HG03342 (cell line): ENCODE measurements at regions not wholly inside any gene's neighbourhood (a gene's known extent, or its start where the extent isn't known, plus 50 kb on each side); places are given as distances from the start of the nearest gene placed in this dataset.
"Not testable (repeated sequence)": the region's sequence is repeated elsewhere in the genome, so short reads cannot be mapped to it uniquely, and the experiment has no call there.

Experiments
- ATAC-seq: cut with Tn5 transposase; IDR thresholded peaks from one replicate; pipeline ENCODE4 v1.9.1; 2021; ENCODE audit warnings: mild to moderate bottlenecking, moderate library complexity; ENCODE audit not compliant: unreplicated experiment

DNA sequence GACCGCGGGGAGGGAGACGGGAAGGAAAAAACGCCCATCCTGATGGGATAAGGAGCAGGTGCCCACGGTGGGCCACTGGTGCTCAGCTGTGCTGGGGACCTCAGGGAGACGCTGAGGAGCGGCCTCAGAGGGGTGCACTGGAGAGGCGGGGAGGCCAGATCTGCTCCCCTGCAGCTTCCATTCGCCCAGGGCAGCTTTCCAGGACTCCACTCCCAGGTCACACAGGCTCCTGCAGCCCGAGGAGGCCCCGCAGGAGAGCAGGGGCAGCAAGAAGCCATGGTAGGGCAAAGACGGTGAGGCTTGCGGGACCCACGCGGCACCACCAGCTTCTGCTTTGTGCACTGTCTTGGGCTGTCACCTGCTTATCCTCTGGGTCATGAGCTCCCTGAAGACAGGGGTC lies 82.5 kb upstream of the SULF2 start:
- no peak for ATAC-seq

DNA sequence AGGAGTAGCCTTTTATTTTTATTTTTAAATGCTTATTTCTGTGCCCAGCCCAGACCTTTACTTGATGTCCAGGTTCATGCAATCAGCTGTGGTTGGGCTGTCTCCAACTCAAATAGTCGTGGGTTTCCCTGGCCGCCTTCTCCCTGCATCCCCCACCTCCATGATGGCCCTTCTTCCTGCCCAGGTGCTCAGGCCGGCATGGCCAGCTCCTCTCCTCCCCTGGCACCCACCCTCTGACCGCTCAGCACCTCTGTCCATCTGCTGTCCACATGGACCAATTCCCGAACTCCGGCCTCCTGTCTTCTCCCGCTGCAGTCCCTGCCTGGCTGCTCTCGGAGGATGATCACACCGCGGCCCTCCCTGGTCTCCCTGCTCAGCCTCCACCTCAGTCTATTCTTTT lies 81.2 kb upstream of the SULF2 start:
- no peak for ATAC-seq

DNA sequence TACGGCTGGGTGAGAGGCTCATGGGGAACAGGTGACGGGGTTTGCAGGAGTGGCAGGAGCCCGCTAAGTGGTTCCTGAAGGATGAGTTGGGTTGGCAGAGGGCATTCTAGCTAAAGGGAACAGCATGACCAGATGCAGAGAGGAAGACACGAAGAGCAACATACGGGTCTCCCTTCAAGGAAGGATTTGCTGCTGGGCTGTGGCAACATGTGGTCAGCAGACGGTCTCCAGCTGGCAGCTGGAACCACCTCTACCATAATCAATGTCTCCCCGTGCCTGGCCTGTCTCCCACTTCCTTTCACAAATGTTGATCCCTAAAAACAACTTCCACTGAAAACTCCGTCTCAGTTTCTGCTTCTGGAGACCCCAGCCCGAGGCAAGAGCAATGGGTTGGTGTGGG lies 80.6 kb upstream of the SULF2 start:
- ATAC-seq = no peak

DNA sequence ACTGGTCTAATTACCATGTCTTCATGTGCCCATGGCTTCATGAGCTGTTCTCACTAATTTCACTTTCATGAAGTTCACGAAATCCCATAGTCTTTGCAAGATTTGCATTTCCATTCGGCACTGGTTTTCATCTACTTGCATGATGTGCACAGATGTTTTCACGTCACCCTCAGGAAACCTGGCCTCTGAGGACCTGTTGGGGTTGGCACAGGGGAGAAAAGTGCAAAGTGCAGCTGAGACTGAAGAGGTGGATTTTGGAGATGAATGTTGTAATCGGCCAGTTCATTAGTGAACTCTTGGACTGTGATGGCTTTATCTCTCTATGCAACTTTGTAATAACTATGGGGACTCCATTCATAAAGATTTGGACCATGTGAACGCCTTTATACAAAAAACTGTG lies 80.2 kb upstream of the SULF2 start:
- ATAC-seq = no peak

DNA sequence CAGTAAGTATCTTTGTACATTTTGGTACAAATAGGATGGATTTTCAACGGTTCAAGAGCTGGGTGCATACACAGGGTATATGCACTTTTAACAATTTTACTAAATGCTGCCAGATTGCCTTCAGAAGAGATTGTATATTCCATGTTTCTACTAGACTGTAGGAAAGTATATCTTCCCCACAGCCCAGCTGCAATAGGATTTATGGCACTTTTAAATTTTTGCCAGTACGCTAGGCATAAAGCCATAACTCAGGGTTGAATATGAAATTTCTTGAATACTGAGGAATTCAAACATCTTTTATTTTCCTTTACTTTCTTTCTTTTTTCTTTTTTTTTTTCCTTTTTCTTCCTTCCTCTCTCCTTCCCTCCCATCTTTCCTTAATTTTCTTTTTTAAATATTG lies 78.7 kb upstream of the SULF2 start:
- no peak for ATAC-seq

GRCh38 chr20:47863315-47863965 lies 78.2 kb upstream of the SULF2 start:
- ATAC-seq = no peak

- no peak for ATAC-seq
Measured at GRCh38 chr20:47862574-47863240, 77.4 kb upstream of the SULF2 start.

DNA sequence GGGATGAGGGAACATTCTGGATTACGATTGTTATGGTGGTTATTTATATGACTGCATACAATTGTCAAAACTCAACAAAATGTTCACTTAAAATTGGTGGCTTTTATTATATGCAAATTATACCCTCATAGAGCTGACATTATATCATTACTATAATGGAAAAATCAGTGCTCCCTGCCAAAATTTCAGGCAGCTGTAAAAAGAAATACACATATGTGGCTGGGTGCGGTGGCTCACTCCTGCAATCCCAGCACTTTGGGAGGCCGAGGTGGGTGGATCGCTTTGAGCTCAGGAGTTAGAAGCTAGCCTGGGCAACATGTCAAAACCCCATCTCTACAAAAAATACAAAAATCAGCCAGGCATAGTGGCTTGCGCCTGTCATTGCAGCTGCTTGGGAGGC lies 75.8 kb upstream of the SULF2 start:
- no peak for ATAC-seq

GRCh38 chr20:47860049-47860830 lies 75.0 kb upstream of the SULF2 start:
- ATAC-seq = no peak

DNA sequence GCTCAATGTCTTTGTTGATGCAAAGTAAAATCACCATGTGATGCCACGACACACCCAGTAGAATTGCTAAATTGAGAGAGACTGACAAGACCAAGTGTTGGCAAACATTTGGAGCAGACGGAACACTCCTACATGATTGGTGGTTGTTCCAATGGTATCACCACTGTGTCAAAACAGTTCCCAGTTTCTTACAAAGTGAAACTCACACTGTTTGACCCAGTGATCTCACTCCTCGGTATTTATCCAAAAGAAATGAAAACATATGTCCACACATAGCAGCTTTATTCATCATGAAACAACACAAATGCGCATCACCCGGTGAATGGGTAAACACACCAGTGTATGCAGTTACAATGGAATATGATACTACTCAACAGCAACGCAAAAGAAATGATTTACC lies 74.0 kb upstream of the SULF2 start:
- ATAC-seq = no peak

DNA sequence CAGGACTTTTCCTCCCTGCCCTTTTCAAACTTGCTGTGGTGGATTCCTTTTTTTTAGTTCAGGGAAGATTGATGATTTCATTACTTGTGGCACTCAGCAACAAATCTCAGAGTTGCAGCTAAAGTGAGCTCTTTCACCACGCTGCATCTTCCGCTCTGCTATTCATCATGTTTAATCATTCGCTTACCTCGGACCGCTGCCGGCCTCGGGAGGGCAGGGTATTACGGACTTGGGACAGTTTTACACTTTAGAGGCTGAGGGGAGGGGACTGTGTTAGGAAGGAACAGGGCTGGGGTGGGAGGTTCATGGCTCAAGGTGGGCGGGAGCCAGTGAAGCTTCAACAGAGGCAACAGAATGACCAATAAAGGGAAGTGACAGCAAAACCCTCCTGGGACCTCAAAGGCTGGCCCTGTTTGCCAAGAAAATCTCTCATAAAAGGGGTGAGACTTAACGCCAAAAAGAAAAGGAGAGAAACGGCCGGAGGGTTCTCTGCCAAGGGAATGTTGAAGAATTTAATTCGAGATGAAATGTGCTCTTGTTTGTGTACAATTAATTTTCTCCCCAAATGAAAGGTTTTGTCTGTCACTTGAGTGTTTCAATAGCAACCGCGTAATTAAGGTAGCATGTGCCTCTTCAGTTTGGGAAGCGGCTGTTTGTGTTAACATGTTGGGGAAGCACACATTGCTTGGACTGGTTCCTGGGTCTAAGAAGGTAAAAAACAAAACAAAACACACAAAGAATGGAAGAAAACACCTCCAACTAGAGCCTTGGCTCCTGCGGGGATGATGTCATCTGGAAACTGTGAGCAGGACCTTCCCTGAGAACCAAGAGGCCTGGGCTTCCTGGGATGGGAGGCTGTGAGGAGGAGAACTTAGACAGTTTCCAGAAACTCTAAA lies 72.5 kb upstream of the SULF2 start:
- no peak for ATAC-seq

DNA sequence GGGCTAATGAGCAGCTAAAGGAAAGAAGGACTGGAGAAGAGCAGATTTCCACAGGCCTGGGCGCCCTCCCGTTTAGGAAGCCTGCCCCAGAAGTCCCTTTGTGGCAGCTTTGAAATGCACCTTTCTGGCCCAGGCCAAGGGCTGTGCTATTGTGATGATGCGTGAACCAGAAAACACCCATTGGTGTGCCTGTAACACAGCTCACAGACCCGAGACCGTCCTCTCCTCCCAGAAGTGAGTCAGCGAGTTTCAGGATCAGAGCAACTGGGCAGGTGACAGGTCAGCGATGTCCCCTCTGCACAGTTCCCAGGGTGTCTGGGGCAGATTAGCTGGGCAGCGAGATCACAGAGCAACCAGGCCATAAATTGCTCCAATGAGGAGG lies 71.9 kb upstream of the SULF2 start:
- no peak for ATAC-seq

DNA sequence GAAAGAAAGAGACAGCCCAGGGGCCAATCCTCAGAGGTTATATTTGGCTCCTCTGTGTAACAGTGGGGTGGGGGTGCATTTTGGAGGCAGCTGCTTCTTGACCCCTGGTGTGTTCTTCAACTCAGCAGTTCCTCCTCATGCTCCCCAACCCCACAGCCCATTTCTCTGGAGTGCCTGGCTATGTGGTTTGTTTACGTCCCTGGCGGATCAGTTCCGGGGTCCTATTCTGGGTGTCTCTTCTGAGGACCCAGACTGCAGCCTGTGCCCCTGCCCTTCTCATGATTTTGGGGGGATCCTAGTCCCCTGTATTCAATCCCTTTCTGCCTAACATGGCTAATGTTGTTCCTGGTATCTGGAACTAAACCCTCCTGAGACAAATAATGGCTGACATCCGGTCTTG lies 70.5 kb upstream of the SULF2 start:
- no peak for ATAC-seq

GRCh38 chr20:47854687-47855212 lies 69.5 kb upstream of the SULF2 start:
- ATAC-seq = no peak

DNA sequence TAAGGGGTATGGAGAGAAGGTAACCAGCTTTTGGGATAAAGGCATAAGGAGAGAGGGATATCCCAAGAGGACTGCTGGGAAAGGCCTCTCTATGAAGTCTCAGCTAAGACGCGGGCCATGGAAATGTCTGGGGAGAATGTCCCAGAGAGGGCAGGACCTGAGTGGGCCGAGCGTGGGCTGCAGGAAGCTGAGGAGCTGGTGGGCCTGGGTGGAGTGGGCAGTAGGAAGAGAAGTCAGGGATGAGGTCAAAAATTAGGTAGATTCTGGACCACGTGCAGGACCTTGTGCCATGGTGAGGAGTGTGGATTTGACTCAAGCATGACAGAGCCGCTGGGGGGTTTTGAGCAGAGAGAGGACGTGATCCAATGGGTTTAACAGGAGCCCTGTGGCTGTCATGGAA lies 66.5 kb upstream of the SULF2 start:
- ATAC-seq = no peak

DNA sequence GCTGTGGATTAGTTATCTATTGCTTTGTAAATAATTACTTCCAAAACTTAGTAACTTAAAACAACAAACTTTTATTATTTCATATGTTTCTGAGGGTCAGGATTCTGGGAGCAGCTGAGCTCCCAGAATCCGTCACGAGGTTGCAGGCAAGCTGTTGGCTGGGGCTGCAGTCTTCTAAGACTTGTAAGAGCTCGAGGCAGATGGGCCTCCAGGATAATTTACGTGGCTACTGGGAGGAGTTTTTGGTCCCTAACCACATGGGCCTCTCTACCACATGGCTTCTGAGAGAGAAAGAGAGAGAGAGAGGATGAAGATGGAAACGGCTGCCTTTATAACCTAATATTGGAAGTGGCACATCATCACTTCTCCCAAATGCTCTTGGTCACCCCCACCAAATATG lies 64.9 kb upstream of the SULF2 start:
- ATAC-seq = no peak

GRCh38 chr20:47849596-47849995 lies 64.3 kb upstream of the SULF2 start:
- ATAC-seq = no peak

DNA sequence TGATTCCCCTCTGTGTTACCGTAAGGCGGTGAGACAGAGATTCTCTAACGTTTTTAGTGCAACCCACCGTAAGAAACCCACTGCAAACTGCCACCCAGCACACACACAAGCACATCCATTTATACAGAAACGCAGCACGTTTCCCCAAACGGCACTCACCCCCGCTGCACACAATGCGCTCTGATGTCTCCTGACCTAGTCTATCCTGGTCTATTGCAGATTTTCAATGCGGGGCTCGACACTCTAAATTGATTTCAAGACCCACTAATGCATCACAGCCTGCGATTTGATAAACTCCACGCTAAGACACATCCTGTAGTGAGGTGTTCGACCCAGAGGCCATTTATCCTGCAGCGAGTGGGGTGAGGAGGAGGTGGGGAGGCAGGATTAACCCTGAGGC lies 63.7 kb upstream of the SULF2 start:
- ATAC-seq = no peak

- not testable (repeated sequence) for ATAC-seq
Measured at GRCh38 chr20:47848534-47848933, 63.3 kb upstream of the SULF2 start.

GRCh38 chr20:47847884-47848485 lies 62.7 kb upstream of the SULF2 start:
- no peak for ATAC-seq

- not testable (repeated sequence) for ATAC-seq
Measured at GRCh38 chr20:47847220-47847619, 61.9 kb upstream of the SULF2 start.
